ENCODE measurements at regions not wholly inside any gene's neighbourhood (a gene's known extent, or its start where the extent isn't known, plus 50 kb on each side); places are given as distances from the start of the nearest gene placed in this dataset.
A peak's percentile ranks its signal among the peaks of the same experiment; 100 is the strongest.

- TF ChIP-seq ZFX (IDR thresholded peaks at IDR 0.05; ENCODE audit: borderline replicate concordance) = no peak
- peak; percentile 13; the same call in 1 of the 2 replicates for TF ChIP-seq CTCF (IDR thresholded peaks at IDR 0.05)
- H3K27ac ChIP-seq = no peak overlapping the region
Measured at GRCh38 chr14:106037380-106037779, 511.0 kb downstream of the TMEM121 start.

GRCh38 chr14:106038263-106038662 lies 511.9 kb downstream of the TMEM121 start:
- no peak for TF ChIP-seq CTCF (IDR thresholded peaks at IDR 0.05)
- no peak for TF ChIP-seq ZFX (IDR thresholded peaks at IDR 0.05; ENCODE audit: borderline replicate concordance)
- no peak overlapping the region for H3K27ac ChIP-seq

GRCh38 chr14:106039400-106039799 lies 513.0 kb downstream of the TMEM121 start:
- no peak overlapping the region for H3K27ac ChIP-seq
- TF ChIP-seq ZFX (IDR thresholded peaks at IDR 0.05; ENCODE audit: borderline replicate concordance) (no peak), CTCF (IDR thresholded peaks at IDR 0.05) (peak; percentile 47)

GRCh38 chr14:106044515-106044914 lies 518.1 kb downstream of the TMEM121 start:
- TF ChIP-seq CTCF (IDR thresholded peaks at IDR 0.05) (no peak), ZFX (IDR thresholded peaks at IDR 0.05; ENCODE audit: borderline replicate concordance) (no peak)
- no peak overlapping the region for H3K27ac ChIP-seq

- no peak overlapping the region for H3K27ac ChIP-seq
- peak; percentile 79 for TF ChIP-seq CTCF (IDR thresholded peaks at IDR 0.05)
- TF ChIP-seq ZFX (IDR thresholded peaks at IDR 0.05; ENCODE audit: borderline replicate concordance) = no peak
Measured at GRCh38 chr14:106044949-106045596, 518.7 kb downstream of the TMEM121 start.

GRCh38 chr14:106051796-106052195 lies 525.4 kb downstream of the TMEM121 start:
- TF ChIP-seq CTCF (IDR thresholded peaks at IDR 0.05) = no peak
- no peak for TF ChIP-seq ZFX (IDR thresholded peaks at IDR 0.05; ENCODE audit: borderline replicate concordance)
- H3K27ac ChIP-seq = 0 out of 2 replicates have a peak overlapping the region, but pooled peaks have one; percentile 29

GRCh38 chr14:106055289-106055688 lies 528.9 kb downstream of the TMEM121 start:
- TF ChIP-seq ZFX (IDR thresholded peaks at IDR 0.05; ENCODE audit: borderline replicate concordance) (no peak), CTCF (IDR thresholded peaks at IDR 0.05) (no peak)
- H3K27ac ChIP-seq = no peak overlapping the region

Measured in 22Rv1 (cell line).